ENCODE measurements at regions not wholly inside any gene's neighbourhood (a gene's known extent, or its start where the extent isn't known, plus 50 kb on each side); places are given as distances from the start of the nearest gene placed in this dataset.
A peak's percentile ranks its signal among the peaks of the same experiment; 100 is the strongest.

DNA sequence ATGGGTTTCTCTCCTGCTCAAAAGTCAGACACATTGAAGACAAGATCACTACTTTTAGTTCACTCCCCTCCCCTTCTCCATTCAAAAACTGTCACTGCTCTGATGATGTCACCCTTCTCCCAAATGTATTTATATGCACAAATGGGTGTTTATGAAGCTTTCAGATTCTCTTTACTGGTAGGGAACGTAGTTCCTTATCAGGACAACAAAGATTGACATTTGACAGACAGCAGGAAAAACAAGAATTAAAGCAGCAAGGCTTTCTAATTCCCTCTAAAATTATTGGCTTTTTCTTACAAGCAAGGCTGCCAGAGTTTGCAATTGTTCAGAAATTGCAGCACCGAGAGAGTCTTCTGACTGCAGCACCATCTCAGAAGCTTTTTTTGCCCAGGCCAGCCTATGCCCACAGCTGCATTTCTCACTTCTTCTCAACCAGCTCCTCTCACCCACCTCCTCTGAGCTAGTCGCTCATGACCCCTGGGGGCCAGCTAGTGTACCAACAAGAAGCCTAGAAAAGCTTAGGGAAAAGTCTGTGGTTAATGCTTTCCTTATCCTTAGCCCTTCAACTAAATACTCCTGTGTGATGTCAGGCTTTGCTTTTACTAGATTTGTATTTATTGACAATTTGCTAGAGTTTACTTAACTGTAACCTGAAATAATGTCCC, 265.1 kb downstream of the HTR7 start:
- Mint-ChIP-seq H3K27ac (no peak overlapping the region), H3K4me1 (ENCODE audit: low read depth) (peaks cover 1% of the 10 kb centered on the region), H3K4me3 (ENCODE audit: low read depth) (no peak overlapping the region), H3K27me3 (peaks cover 7% of the 10 kb centered on the region), H3K9me3 (ENCODE audit: low read depth) (no peaks in the 10 kb centered on the region), H3K36me3 (ENCODE audit: insufficient read depth) (no peaks in the 10 kb centered on the region)
- peak; percentile 74 for TF ChIP-seq CTCF (IDR thresholded peaks at IDR 0.05; ENCODE audit: unreplicated experiment)
- peak; percentile 39 for DNase-seq (ENCODE audit: low spot score, unreplicated experiment)

- H3K27ac Mint-ChIP-seq: no peak overlapping the region
- no peak for DNase-seq (ENCODE audit: low spot score, unreplicated experiment)
- no peak for TF ChIP-seq CTCF (IDR thresholded peaks at IDR 0.05; ENCODE audit: unreplicated experiment)
- peaks cover 5% of the 10 kb centered on the region for H3K27me3 Mint-ChIP-seq
- H3K36me3 Mint-ChIP-seq (ENCODE audit: insufficient read depth): no peaks in the 10 kb centered on the region
- no peaks in the 10 kb centered on the region for H3K4me1 Mint-ChIP-seq (ENCODE audit: low read depth)
- no peak overlapping the region for H3K4me3 Mint-ChIP-seq (ENCODE audit: low read depth)
- no peaks in the 10 kb centered on the region for H3K9me3 Mint-ChIP-seq (ENCODE audit: low read depth)
Measured at GRCh38 chr10:90598513-90598912, 259.3 kb downstream of the HTR7 start.

DNA sequence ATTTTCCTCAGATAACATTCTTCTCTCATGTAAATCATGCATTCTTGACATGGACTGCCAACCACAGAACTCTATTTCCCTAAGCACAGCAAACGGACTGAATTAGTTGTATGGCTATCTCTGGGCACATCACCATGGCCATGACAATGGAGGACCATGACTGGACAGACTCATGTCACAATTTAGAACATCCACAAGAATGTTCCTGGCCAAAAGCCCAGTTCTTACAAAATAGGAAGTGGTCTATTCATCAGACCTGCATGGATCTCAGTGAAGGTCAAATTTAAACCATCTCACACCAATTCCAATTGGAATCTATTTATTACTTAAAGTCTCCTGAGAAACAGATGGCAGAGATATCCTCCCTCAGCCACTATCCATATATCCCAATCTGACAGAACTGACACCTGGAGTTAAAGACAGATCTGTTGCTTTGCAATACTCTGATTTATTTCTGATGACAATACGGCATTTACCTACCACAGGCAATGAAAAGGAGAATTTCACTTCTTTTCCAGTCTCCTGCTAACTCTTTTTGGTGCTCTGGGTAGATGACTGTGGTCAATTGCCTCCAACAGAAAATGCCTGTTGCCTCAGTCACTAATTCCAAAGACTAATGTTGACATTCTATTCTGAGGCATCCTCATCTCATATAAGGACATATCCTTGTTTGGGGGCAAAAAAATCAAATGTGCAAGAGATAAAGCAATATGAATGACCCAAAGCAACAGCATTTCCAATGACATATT, 254.8 kb downstream of the HTR7 start:
- Mint-ChIP-seq H3K9me3 (ENCODE audit: low read depth) (no peaks in the 10 kb centered on the region), H3K4me1 (ENCODE audit: low read depth) (peaks cover 3% of the 10 kb centered on the region), H3K27me3 (peaks cover 3% of the 10 kb centered on the region), H3K27ac (no peak overlapping the region), H3K4me3 (ENCODE audit: low read depth) (no peak overlapping the region), H3K36me3 (ENCODE audit: insufficient read depth) (no peaks in the 10 kb centered on the region)
- TF ChIP-seq CTCF (IDR thresholded peaks at IDR 0.05; ENCODE audit: unreplicated experiment): no peak
- DNase-seq (ENCODE audit: low spot score, unreplicated experiment): no peak

GRCh38 chr10:90604636-90605035, 253.2 kb downstream of the HTR7 start:
- TF ChIP-seq CTCF (IDR thresholded peaks at IDR 0.05; ENCODE audit: unreplicated experiment): no peak
- Mint-ChIP-seq H3K9me3 (ENCODE audit: low read depth) (no peaks in the 10 kb centered on the region), H3K27me3 (no peaks in the 10 kb centered on the region), H3K4me1 (ENCODE audit: low read depth) (peaks cover 3% of the 10 kb centered on the region), H3K36me3 (ENCODE audit: insufficient read depth) (no peaks in the 10 kb centered on the region), H3K27ac (no peak overlapping the region), H3K4me3 (ENCODE audit: low read depth) (no peak overlapping the region)
- DNase-seq (ENCODE audit: low spot score, unreplicated experiment): no peak

DNA sequence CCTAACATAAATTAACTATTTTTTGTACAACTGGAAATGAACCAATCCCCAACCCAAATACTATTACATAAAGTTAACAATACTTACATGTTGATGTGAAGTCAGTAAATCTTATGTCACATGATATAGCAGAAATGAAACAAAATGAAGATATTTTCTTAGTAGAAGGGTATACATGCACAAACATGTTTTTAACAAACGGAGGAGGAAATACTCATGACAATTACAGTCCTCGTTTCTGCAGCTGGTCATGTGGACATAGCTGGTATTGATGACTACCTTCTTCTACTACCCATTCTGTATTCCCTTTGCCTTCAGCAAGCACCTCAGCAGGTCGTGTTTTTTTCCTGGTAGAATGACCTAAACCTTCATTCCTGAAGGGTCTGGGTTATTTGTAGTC, 252.3 kb downstream of the HTR7 start:
- no peak for DNase-seq (ENCODE audit: low spot score, unreplicated experiment)
- no peaks in the 10 kb centered on the region for H3K36me3 Mint-ChIP-seq (ENCODE audit: insufficient read depth)
- no peak overlapping the region for H3K4me3 Mint-ChIP-seq (ENCODE audit: low read depth)
- H3K4me1 Mint-ChIP-seq (ENCODE audit: low read depth): peaks cover 3% of the 10 kb centered on the region
- no peaks in the 10 kb centered on the region for H3K27me3 Mint-ChIP-seq
- H3K9me3 Mint-ChIP-seq (ENCODE audit: low read depth): no peaks in the 10 kb centered on the region
- H3K27ac Mint-ChIP-seq: no peak overlapping the region
- no peak for TF ChIP-seq CTCF (IDR thresholded peaks at IDR 0.05; ENCODE audit: unreplicated experiment)
